K562 (cell line): ENCODE measurements at regions not wholly inside any gene's neighbourhood (a gene's known extent, or its start where the extent isn't known, plus 50 kb on each side); places are given as distances from the start of the nearest gene placed in this dataset.

ENCODE experiments used
- ARHGAP35 ChIP-seq: fragments of 450-650 bp; IDR thresholded peaks from 2 replicates; pipeline ENCODE4 v1.6.1; 2018; ENCODE audit not compliant: partially characterized antibody
- BMI1 ChIP-seq: fragments of 150-350 bp; IDR thresholded peaks from 2 replicates; pipeline ENCODE4 v1.6.1; 2014; ENCODE audit warnings: low read length
- ESRRB ChIP-seq: fragments of 250-450 bp; sonication (Bioruptor Pico); IDR thresholded peaks from 2 replicates; pipeline ENCODE4 v1.5.0; 2020; ENCODE audit warnings: mild to moderate bottlenecking, moderate library complexity, borderline replicate concordance
- FOXJ2 ChIP-seq: fragments of 200-800 bp; sonication (Bioruptor generic); IDR thresholded peaks from 2 replicates; pipeline ENCODE4 v1.6.1; 2016; ENCODE audit warnings: missing genetic modification characterization, missing compliant biosample characterization
- FOXK2 ChIP-seq, 2 experiments: fragments of 450-650 bp; IDR thresholded peaks in 1 of 2; conservative IDR thresholded peaks in 1 of 2; 2 replicates each; pipeline ENCODE4 v1.6.1; 2016; ENCODE audit warnings: low read depth in 2 of 2, mild to moderate bottlenecking in 1 of 2
- KLF13 ChIP-seq: fragments of 450-650 bp; IDR thresholded peaks from 2 replicates; pipeline ENCODE4 v1.6.1; 2016; ENCODE audit warnings: missing genetic modification characterization, low read depth, mild to moderate bottlenecking, missing compliant biosample characterization, moderate library complexity, borderline replicate concordance
- PHF8 ChIP-seq: fragments of 200-600 bp; sonication (generic); IDR thresholded peaks from 2 replicates; pipeline ENCODE4 v1.6.1; 2012; ENCODE audit warnings: mixed run types, mild to moderate bottlenecking, inconsistent platforms, low read length, moderate library complexity, borderline replicate concordance
- POLR2A ChIP-seq: fragments of 450-650 bp; conservative IDR thresholded peaks from 2 replicates; pipeline ENCODE4 v1.6.1; 2016
- SMARCC2 ChIP-seq: fragments of 450-650 bp; IDR thresholded peaks from 2 replicates; pipeline ENCODE4 v1.6.1; 2017; ENCODE audit warnings: antibody characterized with exemption, moderate library complexity, mild to moderate bottlenecking, low read depth
- ZNF184 ChIP-seq: sonication (generic); formaldehyde crosslinking; IDR thresholded peaks from 2 replicates; pipeline ENCODE4 v1.5.0; 2020; ENCODE audit warnings: missing genetic modification reagents
- TF ChIP-seq, protein P1 (sequence below), 2 experiments: fragments of 450-650 bp in 1 of 2; sonication (generic) in 1 of 2; formaldehyde crosslinking in 1 of 2; IDR thresholded peaks in 1 of 2; conservative IDR thresholded peaks in 1 of 2; 2 replicates each; pipeline versions ENCODE4 v1.6.1 to v1.8.1; 2016 to 2023; ENCODE audit warnings: mild to moderate bottlenecking in 2 of 2, moderate library complexity in 2 of 2, inconsistent platforms in 1 of 2, missing genetic modification reagents in 1 of 2
- TF ChIP-seq, protein P2 (sequence below): sonication (generic); formaldehyde crosslinking; IDR thresholded peaks from 2 replicates; pipeline ENCODE4 v1.8.1; 2022; ENCODE audit warnings: missing genetic modification reagents

DNA sequence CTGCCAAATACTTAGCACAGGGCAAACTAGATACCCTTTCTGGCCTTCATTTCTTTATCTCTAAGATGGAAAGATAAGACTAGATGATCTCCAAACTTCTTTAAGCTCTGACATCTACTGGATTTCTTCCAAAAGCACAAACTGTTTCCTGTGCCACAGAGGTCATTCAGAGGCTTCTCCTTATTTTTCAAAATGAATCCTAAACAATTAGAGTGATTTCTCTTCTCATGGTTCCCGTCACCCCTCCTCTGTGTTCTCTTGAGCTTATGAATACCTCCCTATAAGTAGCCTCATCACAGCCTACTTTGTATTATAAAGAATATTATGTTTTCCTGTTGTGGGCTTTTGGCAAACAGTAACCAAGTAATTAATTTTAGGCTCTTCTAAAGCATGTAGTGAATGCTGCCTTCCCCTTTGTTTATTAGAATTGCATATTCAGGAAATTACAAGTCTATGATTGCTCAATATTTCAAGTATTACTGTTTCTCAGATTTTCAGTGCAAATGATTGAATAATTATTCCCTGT, 179.5 kb downstream of the REEP3 start:
- TF ChIP-seq SMARCC2 (no peak), KLF13 (tag) (no peak), POLR2A (no peak), FOXK2 (conservative IDR thresholded peaks at IDR 0.05 in 1 of 2, IDR thresholded peaks at IDR 0.05 in 1 of 2; ENCODE audit: low read depth in 2 of 2) (no peak), ESRRB (CRISPR knock-in tag) (no peak), ZNF184 (CRISPR knock-in tag) (no peak), ARHGAP35 (no peak), BMI1 (no peak), PHF8 (no peak), FOXJ2 (tag) (no peak)
- TF ChIP-seq, protein P1, sequence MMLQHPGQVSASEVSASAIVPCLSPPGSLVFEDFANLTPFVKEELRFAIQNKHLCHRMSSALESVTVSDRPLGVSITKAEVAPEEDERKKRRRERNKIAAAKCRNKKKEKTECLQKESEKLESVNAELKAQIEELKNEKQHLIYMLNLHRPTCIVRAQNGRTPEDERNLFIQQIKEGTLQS (IDR thresholded peaks at IDR 0.05), result no peak
- TF ChIP-seq, protein P1 (CRISPR knock-in tag; conservative IDR thresholded peaks at IDR 0.05), result no peak
- TF ChIP-seq, protein P2, sequence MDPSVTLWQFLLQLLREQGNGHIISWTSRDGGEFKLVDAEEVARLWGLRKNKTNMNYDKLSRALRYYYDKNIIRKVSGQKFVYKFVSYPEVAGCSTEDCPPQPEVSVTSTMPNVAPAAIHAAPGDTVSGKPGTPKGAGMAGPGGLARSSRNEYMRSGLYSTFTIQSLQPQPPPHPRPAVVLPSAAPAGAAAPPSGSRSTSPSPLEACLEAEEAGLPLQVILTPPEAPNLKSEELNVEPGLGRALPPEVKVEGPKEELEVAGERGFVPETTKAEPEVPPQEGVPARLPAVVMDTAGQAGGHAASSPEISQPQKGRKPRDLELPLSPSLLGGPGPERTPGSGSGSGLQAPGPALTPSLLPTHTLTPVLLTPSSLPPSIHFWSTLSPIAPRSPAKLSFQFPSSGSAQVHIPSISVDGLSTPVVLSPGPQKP (CRISPR knock-in tag), result no peak
